ENCODE measurements at regions not wholly inside any gene's neighbourhood (a gene's known extent, or its start where the extent isn't known, plus 50 kb on each side); places are given as distances from the start of the nearest gene placed in this dataset.

DNA sequence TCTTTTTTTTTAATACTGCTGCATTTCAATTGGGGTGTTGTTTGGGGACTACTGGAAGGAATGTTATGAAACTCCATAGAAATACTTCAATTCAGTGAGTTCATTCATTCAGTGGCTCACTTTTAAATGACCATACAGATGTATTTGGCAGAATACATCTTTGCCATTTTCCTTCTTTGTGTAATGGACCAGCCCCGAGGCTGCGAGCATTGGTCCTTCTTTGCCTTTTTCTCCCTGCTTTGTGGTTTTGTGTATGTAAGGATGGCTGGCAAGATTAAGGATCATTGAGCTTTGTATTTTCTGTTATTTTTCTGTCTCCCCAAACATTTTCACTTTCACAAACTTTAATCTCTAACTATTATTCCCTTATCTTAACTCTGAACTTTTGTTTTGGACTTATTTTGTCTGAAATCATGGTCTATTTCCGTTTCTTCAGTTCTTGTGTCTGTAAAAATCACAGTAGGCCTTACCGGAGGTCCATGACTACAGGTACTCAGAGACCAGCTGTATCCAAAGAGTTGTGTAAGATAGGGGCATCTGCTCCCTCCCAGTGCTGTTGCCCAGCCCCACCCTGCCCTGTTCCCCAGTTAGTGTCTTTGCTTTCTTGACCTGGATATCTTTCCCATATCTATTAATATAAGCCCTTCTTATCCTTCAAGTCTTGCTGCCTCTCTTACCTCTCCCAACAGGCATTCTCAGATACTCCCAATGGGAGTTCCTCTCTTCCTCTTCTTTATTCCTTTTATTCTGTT lies 154.3 kb upstream of the DMRT1 start:
- H4K91ac ChIP-seq (replicated peaks; ENCODE audit: insufficient read length, low read length): no peak overlapping the region
- H2BK12ac ChIP-seq (ENCODE audit: low read depth, low read length): no peak overlapping the region
- H3K36me3 ChIP-seq (ENCODE audit: control insufficient read depth in 2 of 4, insufficient read depth in 4 of 4, low read length in 3 of 4): no peaks in the 10 kb centered on the region
- H2BK5ac ChIP-seq (ENCODE audit: low read depth, low read length): no peak overlapping the region
- no peak overlapping the region for H2BK20ac ChIP-seq (ENCODE audit: low read length)
- no peaks in the 10 kb centered on the region; a peak in 1 of 4 replicates for H3K79me2 ChIP-seq (ENCODE audit: control insufficient read depth in 1 of 2, insufficient read depth in 2 of 2, low read length in 2 of 2)
- H3K56ac ChIP-seq (replicated peaks; ENCODE audit: insufficient read length, low read depth, low read length): no peak overlapping the region
- H4K8ac ChIP-seq (ENCODE audit: extremely low read depth, insufficient read depth, low read length): no peak overlapping the region
- H3K23ac ChIP-seq (ENCODE audit: insufficient read length): no peak overlapping the region
- H3K79me1 ChIP-seq (ENCODE audit: low read depth, low read length): no peaks in the 10 kb centered on the region; the same call in 1 of the 2 replicates
- H4K20me1 ChIP-seq (replicated peaks in 1 of 2; ENCODE audit: control insufficient read depth in 1 of 2, insufficient read depth in 2 of 2, low read length in 2 of 2): no peaks in the 10 kb centered on the region
- no peak overlapping the region for H3K4ac ChIP-seq (replicated peaks; ENCODE audit: insufficient read length, low read depth, low read length)
- H3K27ac ChIP-seq (ENCODE audit: low read depth, low read length): no peak overlapping the region
- H3K27me3 ChIP-seq (replicated peaks in 1 of 4; ENCODE audit: control insufficient read depth in 3 of 4, extremely low read depth in 1 of 4, insufficient read depth in 3 of 4, low read length in 3 of 4): no peaks in the 10 kb centered on the region
- H4K5ac ChIP-seq (ENCODE audit: insufficient read length, low read depth, low read length): no peak overlapping the region
- H3K18ac ChIP-seq (ENCODE audit: extremely low read depth, low read length): no peak overlapping the region
- H3K4me1 ChIP-seq (replicated peaks in 1 of 4; ENCODE audit: control insufficient read depth in 3 of 4, insufficient read depth in 4 of 4, low read length in 3 of 4): peaks cover 8 to 13% (median 10%) of the 10 kb centered on the region in 4 experiments; a peak in 5 of 7 replicates
- 91% methylated on average over 4 of the region's 4 CpGs; no CpG with 5 or more reads in 1 of the 2 experiments for WGBS, 2 experiments (ENCODE audit: extremely low coverage in 1 of 2, insufficient coverage in 1 of 2, insufficient read length in 1 of 2, insufficient replicate concordance in 2 of 2, low coverage in 1 of 2, low lambda C conversion rate in 2 of 2, missing lambda C conversion rate in 1 of 2)
- H3K9ac ChIP-seq (replicated peaks in 1 of 4; ENCODE audit: extremely low read depth in 1 of 4, low read depth in 3 of 4, low read length in 3 of 4): no peak overlapping the region
- no peak overlapping the region for H2AK5ac ChIP-seq (ENCODE audit: low read depth, low read length)
- no peak for FAIRE-seq
- no peak overlapping the region for H3K14ac ChIP-seq (ENCODE audit: insufficient read length)
- no peaks in the 10 kb centered on the region for H3K23me2 ChIP-seq (ENCODE audit: low read depth, low read length)
- H2BK120ac ChIP-seq (replicated peaks; ENCODE audit: low read depth, low read length): no peak overlapping the region
- ChIA-PET CTCF (ENCODE audit: partially characterized antibody) (interaction anchor here (0.7 kb wide), 1 partner anchor 72 kb away, joined by 3 read pairs; no protein-coding TSS in a partner anchor), POLR2A (ENCODE audit: partially characterized antibody) (no interaction called here)
- H2BK15ac ChIP-seq (ENCODE audit: low read length): no peak overlapping the region
- no peak overlapping the region for H3K4me2 ChIP-seq (ENCODE audit: insufficient read depth in 1 of 2, low read depth in 2 of 2, low read length in 2 of 2)
- no peaks in the 10 kb centered on the region for H3K9me3 ChIP-seq (ENCODE audit: insufficient read depth in 2 of 2, low read depth in 1 of 2, low read length in 1 of 2)
- no peak overlapping the region for H3K4me3 ChIP-seq (ENCODE audit: extremely low read depth in 1 of 4, insufficient read depth in 2 of 4, low read depth in 3 of 4, low read length in 4 of 4)
- no peak for DNase-seq (ENCODE audit: low read depth in 1 of 2, low spot score in 2 of 2)
- no peak overlapping the region for H2AFZ ChIP-seq (ENCODE audit: low read length)
- no peak for TF ChIP-seq TCF12 (IDR thresholded peaks at IDR 0.05; ENCODE audit: low read depth, low read length)
- no peak for TF ChIP-seq ZNF274 (IDR thresholded peaks at IDR 0.05; ENCODE audit: borderline replicate concordance, extremely low read depth, low read length)
- TF ChIP-seq YY1 (IDR thresholded peaks at IDR 0.05; ENCODE audit: low read depth, low read length): no peak
- no peak for TF ChIP-seq RBBP5 (IDR thresholded peaks at IDR 0.05; ENCODE audit: borderline replicate concordance, low read depth, low read length)
- TF ChIP-seq SIN3A (conservative IDR thresholded peaks at IDR 0.05 in 1 of 2, IDR thresholded peaks at IDR 0.05 in 1 of 2; ENCODE audit: low read depth in 1 of 2, low read length in 2 of 2): no peak
- no peak for TF ChIP-seq CTCF (IDR thresholded peaks at IDR 0.05; ENCODE audit: control extremely low read depth in 1 of 3, insufficient read depth in 1 of 3, low read depth in 1 of 3, low read length in 3 of 3)
- TF ChIP-seq ATF2 (IDR thresholded peaks at IDR 0.05; ENCODE audit: low read length): no peak
- TF ChIP-seq ASH2L (IDR thresholded peaks at IDR 0.05; ENCODE audit: low read length): no peak
- no peak for TF ChIP-seq SIX5 (IDR thresholded peaks at IDR 0.05; ENCODE audit: low read depth, low read length)

Measured in H1 (cell line).